ENCODE measurements at regions not wholly inside any gene's neighbourhood (a gene's known extent, or its start where the extent isn't known, plus 50 kb on each side); places are given as distances from the start of the nearest gene placed in this dataset.

DNA sequence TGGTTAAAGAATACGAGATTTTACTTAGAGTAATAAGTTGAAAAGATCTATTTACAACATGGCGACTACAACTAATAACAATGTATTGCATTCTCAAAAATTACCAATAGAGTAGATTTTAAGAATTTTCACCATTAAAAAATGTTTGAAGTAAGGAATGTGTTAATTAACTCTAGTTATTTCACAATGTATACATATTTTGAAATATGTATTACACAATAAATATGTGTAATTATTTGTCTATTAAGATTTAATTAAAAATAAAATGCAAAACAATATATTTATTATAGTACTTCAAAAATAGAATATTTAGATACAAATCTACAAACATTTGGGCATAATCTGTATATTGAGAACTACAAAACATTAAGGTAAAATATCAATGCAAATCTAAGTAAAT lies 1326.3 kb upstream of the CDH6 start:
- TF ChIP-seq, protein P1, sequence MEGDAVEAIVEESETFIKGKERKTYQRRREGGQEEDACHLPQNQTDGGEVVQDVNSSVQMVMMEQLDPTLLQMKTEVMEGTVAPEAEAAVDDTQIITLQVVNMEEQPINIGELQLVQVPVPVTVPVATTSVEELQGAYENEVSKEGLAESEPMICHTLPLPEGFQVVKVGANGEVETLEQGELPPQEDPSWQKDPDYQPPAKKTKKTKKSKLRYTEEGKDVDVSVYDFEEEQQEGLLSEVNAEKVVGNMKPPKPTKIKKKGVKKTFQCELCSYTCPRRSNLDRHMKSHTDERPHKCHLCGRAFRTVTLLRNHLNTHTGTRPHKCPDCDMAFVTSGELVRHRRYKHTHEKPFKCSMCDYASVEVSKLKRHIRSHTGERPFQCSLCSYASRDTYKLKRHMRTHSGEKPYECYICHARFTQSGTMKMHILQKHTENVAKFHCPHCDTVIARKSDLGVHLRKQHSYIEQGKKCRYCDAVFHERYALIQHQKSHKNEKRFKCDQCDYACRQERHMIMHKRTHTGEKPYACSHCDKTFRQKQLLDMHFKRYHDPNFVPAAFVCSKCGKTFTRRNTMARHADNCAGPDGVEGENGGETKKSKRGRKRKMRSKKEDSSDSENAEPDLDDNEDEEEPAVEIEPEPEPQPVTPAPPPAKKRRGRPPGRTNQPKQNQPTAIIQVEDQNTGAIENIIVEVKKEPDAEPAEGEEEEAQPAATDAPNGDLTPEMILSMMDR (conservative IDR thresholded peaks at IDR 0.05; ENCODE audit: low read length): no peak
- no peak for TF ChIP-seq EZH2phosphoT487 (IDR thresholded peaks at IDR 0.05; ENCODE audit: borderline replicate concordance, low read depth, low read length)

Data from OCI-LY7 (cell line).